Loucy (cell line): ENCODE measurements at regions not wholly inside any gene's neighbourhood (a gene's known extent, or its start where the extent isn't known, plus 50 kb on each side); places are given as distances from the start of the nearest gene placed in this dataset.

Source experiments
- H2AFZ ChIP-seq: fragments of 200-600 bp; sonication (generic); 2 replicates; pipeline ENCODE4 v1.6.0; 2016; ENCODE audit warnings: antibody characterized with exemption, mild to moderate bottlenecking, low read length, moderate library complexity
- H3F3A ChIP-seq: fragments of 200-600 bp; 2 replicates; pipeline ENCODE4 v1.6.0; 2016; ENCODE audit warnings: antibody characterized with exemption, low read depth, mild to moderate bottlenecking
- H3K27me3 ChIP-seq: fragments of 200-600 bp; sonication (generic); 2 replicates; pipeline ENCODE4 v1.6.1; 2014; ENCODE audit warnings: low read length, mild to moderate bottlenecking; ENCODE audit not compliant: insufficient read depth, poor library complexity, severe bottlenecking
- H3K36me3 ChIP-seq: fragments of 200-600 bp; sonication (generic); 2 replicates; pipeline ENCODE4 v1.6.1; 2016; ENCODE audit warnings: low read length; ENCODE audit not compliant: insufficient read depth
- H3K4me1 ChIP-seq: fragments of 200-600 bp; sonication (generic); 2 replicates; pipeline ENCODE4 v1.5.1; 2014; ENCODE audit warnings: low read length, mild to moderate bottlenecking; ENCODE audit not compliant: insufficient read depth, poor library complexity, severe bottlenecking
- H3K4me2 ChIP-seq: fragments of 200-600 bp; sonication (generic); 2 replicates; pipeline ENCODE4 v1.6.0; 2014; ENCODE audit warnings: antibody characterized with exemption, low read length, low read depth, mild to moderate bottlenecking; ENCODE audit not compliant: poor library complexity, severe bottlenecking
- H3K4me3 ChIP-seq: fragments of 200-600 bp; sonication (generic); 2 replicates; pipeline ENCODE4 v1.5.1; 2014; ENCODE audit warnings: low read length, mild to moderate bottlenecking, mixed read lengths; ENCODE audit not compliant: poor library complexity, severe bottlenecking
- H3K79me2 ChIP-seq: fragments of 200-600 bp; sonication (generic); 2 replicates; pipeline ENCODE4 v1.6.1; 2014; ENCODE audit warnings: low read length; ENCODE audit not compliant: insufficient read depth
- H3K9ac ChIP-seq: fragments of 200-600 bp; sonication (generic); 2 replicates; pipeline ENCODE4 v1.6.0; 2014; ENCODE audit warnings: mild to moderate bottlenecking, low read depth, low read length, moderate library complexity; ENCODE audit not compliant: poor library complexity, severe bottlenecking
- H3K9me2 ChIP-seq: fragments of 200-600 bp; sonication (generic); replicated peaks from 2 replicates; pipeline ENCODE4 v1.6.1; 2016; ENCODE audit warnings: low read depth, low read length, mixed read lengths
- H3K9me3 ChIP-seq: fragments of 200-600 bp; sonication (generic); 2 replicates; pipeline ENCODE4 v1.6.1; 2014; ENCODE audit warnings: mild to moderate bottlenecking, antibody characterized with exemption, low read length, low read depth; ENCODE audit not compliant: insufficient read depth
- H4K20me1 ChIP-seq: fragments of 200-600 bp; sonication (generic); 2 replicates; pipeline ENCODE4 v1.6.0; 2014; ENCODE audit warnings: antibody characterized with exemption, low read length, mild to moderate bottlenecking; ENCODE audit not compliant: insufficient read depth, poor library complexity, severe bottlenecking
- CTCF ChIP-seq: fragments of 200-600 bp; sonication (generic); conservative IDR thresholded peaks from 2 replicates; pipeline ENCODE4 v1.5.1; 2014; ENCODE audit warnings: mild to moderate bottlenecking, antibody characterized with exemption, low read length
- EZH2phosphoT487 ChIP-seq: fragments of 200-600 bp; IDR thresholded peaks from 2 replicates; pipeline ENCODE4 v1.6.1; 2018; ENCODE audit warnings: antibody characterized with exemption, mild to moderate bottlenecking, moderate library complexity, borderline replicate concordance

GRCh38 chr10:110429301-110429700 is 68.4 kb upstream of the DUSP5 start:
- TF ChIP-seq EZH2phosphoT487 (no peak), CTCF (no peak)
- H2AFZ ChIP-seq: no peak overlapping the region
- H3K36me3 ChIP-seq: no peaks in the 10 kb centered on the region
- H3F3A ChIP-seq: no peaks in the 10 kb centered on the region
- H3K4me2 ChIP-seq: no peak overlapping the region
- no peaks in the 10 kb centered on the region for H3K27me3 ChIP-seq
- H3K9me3 ChIP-seq: no peaks in the 10 kb centered on the region
- no peak overlapping the region for H3K9ac ChIP-seq
- H3K4me3 ChIP-seq: no peak overlapping the region
- no peaks in the 10 kb centered on the region for H4K20me1 ChIP-seq
- H3K4me1 ChIP-seq: no peaks in the 10 kb centered on the region
- no peaks in the 10 kb centered on the region for H3K79me2 ChIP-seq
- H3K9me2 ChIP-seq: no peaks in the 10 kb centered on the region

- H3K9me2 ChIP-seq: no peaks in the 10 kb centered on the region
Observed at GRCh38 chr10:110430340-110431273, 67.1 kb upstream of the DUSP5 start.

GRCh38 chr10:110431659-110432058 is 66.0 kb upstream of the DUSP5 start:
- Histone ChIP-seq H3K4me1 (no peaks in the 10 kb centered on the region), H3K4me2 (no peak overlapping the region), H3K9me3 (no peaks in the 10 kb centered on the region), H3K79me2 (no peaks in the 10 kb centered on the region), H2AFZ (no peak overlapping the region), H3K9me2 (no peaks in the 10 kb centered on the region), H3K9ac (no peak overlapping the region), H4K20me1 (no peaks in the 10 kb centered on the region), H3K36me3 (no peaks in the 10 kb centered on the region), H3F3A (no peaks in the 10 kb centered on the region), H3K4me3 (no peak overlapping the region), H3K27me3 (no peaks in the 10 kb centered on the region)
- TF ChIP-seq EZH2phosphoT487: no peak
- TF ChIP-seq CTCF: no peak

More at GRCh38 chr10:110430340-110431273, 67.1 kb upstream of the DUSP5 start:
- no peak for TF ChIP-seq CTCF
- TF ChIP-seq EZH2phosphoT487: no peak
- no peak overlapping the region for H3K4me2 ChIP-seq
- no peaks in the 10 kb centered on the region for H4K20me1 ChIP-seq
- H2AFZ ChIP-seq: no peak overlapping the region
- H3K27me3 ChIP-seq: no peaks in the 10 kb centered on the region
- H3K9ac ChIP-seq: no peak overlapping the region
- H3K9me3 ChIP-seq: no peaks in the 10 kb centered on the region
- H3K36me3 ChIP-seq: no peaks in the 10 kb centered on the region
- H3K4me1 ChIP-seq: no peaks in the 10 kb centered on the region
- no peaks in the 10 kb centered on the region for H3K79me2 ChIP-seq
- H3F3A ChIP-seq: no peaks in the 10 kb centered on the region
- H3K4me3 ChIP-seq: no peak overlapping the region
